GM23338 (cell line): ENCODE measurements at regions not wholly inside any gene's neighbourhood (a gene's known extent, or its start where the extent isn't known, plus 50 kb on each side); places are given as distances from the start of the nearest gene placed in this dataset.

Experiments used
- ATAC-seq: fragments of 200-7000 bp; cut with Tn5 transposase; 3 replicates; pipeline ENCODE4 v1.9.1; 2020
- DNase-seq: peaks from one replicate; pipeline ENCODE4 v3.0.0-alpha.2; 2015; ENCODE audit warnings: low spot score
- H2AFZ ChIP-seq: fragments of 200-600 bp; sonication (generic); 2 replicates; pipeline ENCODE4 v1.8.0; 2016; ENCODE audit warnings: antibody characterized with exemption, mild to moderate bottlenecking, moderate library complexity
- H3F3A ChIP-seq: fragments of 200-600 bp; sonication (generic); replicated peaks from 2 replicates; pipeline ENCODE4 v1.8.0; 2017; ENCODE audit warnings: antibody characterized with exemption, mixed run types, low read depth
- H3K27ac ChIP-seq: fragments of 200-600 bp; sonication (generic); 2 replicates; pipeline ENCODE4 v1.6.1; 2016; ENCODE audit warnings: low read depth
- H3K27me3 ChIP-seq: fragments of 200-600 bp; sonication (generic); 2 replicates; pipeline ENCODE4 v1.8.0; 2016; ENCODE audit warnings: mild to moderate bottlenecking, mixed run types, moderate library complexity; ENCODE audit not compliant: insufficient read depth
- H3K36me3 ChIP-seq: fragments of 200-600 bp; sonication (generic); 2 replicates; pipeline ENCODE4 v1.8.0; 2016; ENCODE audit warnings: mild to moderate bottlenecking; ENCODE audit not compliant: insufficient read depth
- H3K4me1 ChIP-seq: fragments of 200-600 bp; sonication (generic); 2 replicates; pipeline ENCODE4 v1.8.0; 2016; ENCODE audit warnings: mild to moderate bottlenecking, moderate library complexity; ENCODE audit not compliant: insufficient read depth
- H3K4me2 ChIP-seq: fragments of 200-600 bp; sonication (generic); 2 replicates; pipeline ENCODE4 v1.7.1; 2017; ENCODE audit warnings: mixed run types
- H3K4me3 ChIP-seq: fragments of 200-600 bp; sonication (generic); 2 replicates; pipeline ENCODE4 v1.6.1; 2016; ENCODE audit warnings: mixed run types
- H3K79me2 ChIP-seq: fragments of 200-600 bp; sonication (generic); replicated peaks from 2 replicates; pipeline ENCODE4 v1.8.0; 2017; ENCODE audit warnings: mild to moderate bottlenecking; ENCODE audit not compliant: insufficient read depth
- H3K9me2 ChIP-seq: fragments of 200-600 bp; sonication (generic); 2 replicates; pipeline ENCODE4 v1.8.0; 2017; ENCODE audit not compliant: insufficient read depth
- H4K20me1 ChIP-seq: fragments of 200-600 bp; sonication (generic); replicated peaks from 2 replicates; pipeline ENCODE4 v1.8.0; 2017; ENCODE audit warnings: mild to moderate bottlenecking; ENCODE audit not compliant: insufficient read depth
- H3K27ac Mint-ChIP-seq: 2 replicates; pipeline ENCODE4 v1.8.0; 2020; ENCODE audit warnings: inconsistent platforms, mild to moderate bottlenecking, moderate library complexity, mixed read lengths
- H3K27me3 Mint-ChIP-seq: 3 replicates; pipeline ENCODE4 v1.8.0; 2022; ENCODE audit warnings: low read depth, mild to moderate bottlenecking, moderate library complexity, mixed read lengths, inconsistent platforms; ENCODE audit not compliant: insufficient read depth, poor library complexity
- H3K36me3 Mint-ChIP-seq: 3 replicates; pipeline ENCODE4 v1.8.0; 2021; ENCODE audit warnings: low read depth, mild to moderate bottlenecking, inconsistent platforms, moderate library complexity, mixed read lengths
- H3K4me1 Mint-ChIP-seq: 3 replicates; pipeline ENCODE4 v1.8.0; 2020; ENCODE audit warnings: mild to moderate bottlenecking, inconsistent platforms, mixed read lengths
- H3K4me3 Mint-ChIP-seq: 3 replicates; pipeline ENCODE4 v1.8.0; 2021; ENCODE audit warnings: moderate library complexity, mild to moderate bottlenecking, inconsistent platforms, mixed read lengths
- H3K9me3 Mint-ChIP-seq: 3 replicates; pipeline ENCODE4 v1.8.0; 2020; ENCODE audit warnings: moderate library complexity, mild to moderate bottlenecking, inconsistent platforms, mixed read lengths
- CREB1 ChIP-seq: fragments of 250-450 bp; sonication (Bioruptor Pico); IDR thresholded peaks from 2 replicates; pipeline ENCODE4 v1.5.0; 2020; ENCODE audit warnings: low read depth, mild to moderate bottlenecking, moderate library complexity
- EZH2phosphoT487 ChIP-seq: fragments of 200-600 bp; sonication (generic); IDR thresholded peaks from one replicate; pipeline ENCODE4 v1.8.1; 2018; ENCODE audit warnings: antibody characterized with exemption; ENCODE audit not compliant: unreplicated experiment
- NANOG ChIP-seq: IDR thresholded peaks from 2 replicates; pipeline ENCODE4 v1.6.1; 2016; ENCODE audit warnings: antibody characterized with exemption, borderline replicate concordance
- POLR2AphosphoS5 ChIP-seq: IDR thresholded peaks from 2 replicates; pipeline ENCODE4 v1.6.1; 2016; ENCODE audit warnings: antibody characterized with exemption, low read depth
- STAT1 ChIP-seq: IDR thresholded peaks from one replicate; pipeline ENCODE4 v1.6.1; 2016; ENCODE audit warnings: antibody characterized with exemption; ENCODE audit not compliant: unreplicated experiment
- ZNF114 ChIP-seq: fragments of 250-450 bp; sonication (Bioruptor Pico); IDR thresholded peaks from 2 replicates; pipeline ENCODE4 v1.5.0; 2020; ENCODE audit warnings: mild to moderate bottlenecking, moderate library complexity
- TF ChIP-seq, protein P1 (sequence below), 2 experiments: fragments of 200-600 bp in 1 of 2; sonication (generic) in 1 of 2; conservative IDR thresholded peaks; 2 replicates each; pipeline versions ENCODE4 v1.5.1 to v1.6.1; 2016 to 2017; ENCODE audit warnings: antibody characterized with exemption in 2 of 2, low read depth in 2 of 2, mild to moderate bottlenecking in 2 of 2, moderate library complexity in 1 of 2
- TF ChIP-seq, protein P2 (sequence below): IDR thresholded peaks from 2 replicates; pipeline ENCODE4 v1.6.1; 2016; ENCODE audit warnings: antibody characterized with exemption
- TF ChIP-seq, protein P3 (sequence below): IDR thresholded peaks from one replicate; pipeline ENCODE4 v1.6.1; 2018; ENCODE audit warnings: antibody characterized with exemption; ENCODE audit not compliant: unreplicated experiment

DNA sequence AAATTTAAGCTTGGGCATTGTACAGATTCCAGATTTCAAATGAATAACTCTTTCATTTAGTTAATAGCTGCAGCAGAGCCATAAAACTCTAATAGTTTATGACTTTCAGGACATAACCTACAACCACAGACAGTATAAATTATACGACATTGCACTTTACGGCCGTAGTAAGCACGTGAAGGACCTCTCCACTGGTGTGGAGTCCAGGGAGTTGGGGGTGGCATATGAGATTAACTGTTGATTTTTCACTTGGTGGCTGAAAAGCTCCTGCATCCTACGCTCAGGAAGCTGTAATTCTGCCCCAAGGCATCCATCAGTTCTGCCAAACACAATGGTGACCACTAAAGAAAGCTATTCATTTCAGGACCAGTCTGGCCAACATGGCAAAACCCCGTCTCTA, 376.2 kb downstream of the SOX11 start (continued):
- TF ChIP-seq STAT1 = no peak
- TF ChIP-seq, protein P1, sequence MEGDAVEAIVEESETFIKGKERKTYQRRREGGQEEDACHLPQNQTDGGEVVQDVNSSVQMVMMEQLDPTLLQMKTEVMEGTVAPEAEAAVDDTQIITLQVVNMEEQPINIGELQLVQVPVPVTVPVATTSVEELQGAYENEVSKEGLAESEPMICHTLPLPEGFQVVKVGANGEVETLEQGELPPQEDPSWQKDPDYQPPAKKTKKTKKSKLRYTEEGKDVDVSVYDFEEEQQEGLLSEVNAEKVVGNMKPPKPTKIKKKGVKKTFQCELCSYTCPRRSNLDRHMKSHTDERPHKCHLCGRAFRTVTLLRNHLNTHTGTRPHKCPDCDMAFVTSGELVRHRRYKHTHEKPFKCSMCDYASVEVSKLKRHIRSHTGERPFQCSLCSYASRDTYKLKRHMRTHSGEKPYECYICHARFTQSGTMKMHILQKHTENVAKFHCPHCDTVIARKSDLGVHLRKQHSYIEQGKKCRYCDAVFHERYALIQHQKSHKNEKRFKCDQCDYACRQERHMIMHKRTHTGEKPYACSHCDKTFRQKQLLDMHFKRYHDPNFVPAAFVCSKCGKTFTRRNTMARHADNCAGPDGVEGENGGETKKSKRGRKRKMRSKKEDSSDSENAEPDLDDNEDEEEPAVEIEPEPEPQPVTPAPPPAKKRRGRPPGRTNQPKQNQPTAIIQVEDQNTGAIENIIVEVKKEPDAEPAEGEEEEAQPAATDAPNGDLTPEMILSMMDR (conservative IDR thresholded peaks at IDR 0.05; ENCODE audit: low read depth in 2 of 2) = no peak
- TF ChIP-seq, protein P2, sequence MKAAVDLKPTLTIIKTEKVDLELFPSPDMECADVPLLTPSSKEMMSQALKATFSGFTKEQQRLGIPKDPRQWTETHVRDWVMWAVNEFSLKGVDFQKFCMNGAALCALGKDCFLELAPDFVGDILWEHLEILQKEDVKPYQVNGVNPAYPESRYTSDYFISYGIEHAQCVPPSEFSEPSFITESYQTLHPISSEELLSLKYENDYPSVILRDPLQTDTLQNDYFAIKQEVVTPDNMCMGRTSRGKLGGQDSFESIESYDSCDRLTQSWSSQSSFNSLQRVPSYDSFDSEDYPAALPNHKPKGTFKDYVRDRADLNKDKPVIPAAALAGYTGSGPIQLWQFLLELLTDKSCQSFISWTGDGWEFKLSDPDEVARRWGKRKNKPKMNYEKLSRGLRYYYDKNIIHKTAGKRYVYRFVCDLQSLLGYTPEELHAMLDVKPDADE = no peak
- no peak for TF ChIP-seq NANOG
- no peak for TF ChIP-seq EZH2phosphoT487
- TF ChIP-seq, protein P3, sequence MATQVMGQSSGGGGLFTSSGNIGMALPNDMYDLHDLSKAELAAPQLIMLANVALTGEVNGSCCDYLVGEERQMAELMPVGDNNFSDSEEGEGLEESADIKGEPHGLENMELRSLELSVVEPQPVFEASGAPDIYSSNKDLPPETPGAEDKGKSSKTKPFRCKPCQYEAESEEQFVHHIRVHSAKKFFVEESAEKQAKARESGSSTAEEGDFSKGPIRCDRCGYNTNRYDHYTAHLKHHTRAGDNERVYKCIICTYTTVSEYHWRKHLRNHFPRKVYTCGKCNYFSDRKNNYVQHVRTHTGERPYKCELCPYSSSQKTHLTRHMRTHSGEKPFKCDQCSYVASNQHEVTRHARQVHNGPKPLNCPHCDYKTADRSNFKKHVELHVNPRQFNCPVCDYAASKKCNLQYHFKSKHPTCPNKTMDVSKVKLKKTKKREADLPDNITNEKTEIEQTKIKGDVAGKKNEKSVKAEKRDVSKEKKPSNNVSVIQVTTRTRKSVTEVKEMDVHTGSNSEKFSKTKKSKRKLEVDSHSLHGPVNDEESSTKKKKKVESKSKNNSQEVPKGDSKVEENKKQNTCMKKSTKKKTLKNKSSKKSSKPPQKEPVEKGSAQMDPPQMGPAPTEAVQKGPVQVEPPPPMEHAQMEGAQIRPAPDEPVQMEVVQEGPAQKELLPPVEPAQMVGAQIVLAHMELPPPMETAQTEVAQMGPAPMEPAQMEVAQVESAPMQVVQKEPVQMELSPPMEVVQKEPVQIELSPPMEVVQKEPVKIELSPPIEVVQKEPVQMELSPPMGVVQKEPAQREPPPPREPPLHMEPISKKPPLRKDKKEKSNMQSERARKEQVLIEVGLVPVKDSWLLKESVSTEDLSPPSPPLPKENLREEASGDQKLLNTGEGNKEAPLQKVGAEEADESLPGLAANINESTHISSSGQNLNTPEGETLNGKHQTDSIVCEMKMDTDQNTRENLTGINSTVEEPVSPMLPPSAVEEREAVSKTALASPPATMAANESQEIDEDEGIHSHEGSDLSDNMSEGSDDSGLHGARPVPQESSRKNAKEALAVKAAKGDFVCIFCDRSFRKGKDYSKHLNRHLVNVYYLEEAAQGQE = no peak

DNA sequence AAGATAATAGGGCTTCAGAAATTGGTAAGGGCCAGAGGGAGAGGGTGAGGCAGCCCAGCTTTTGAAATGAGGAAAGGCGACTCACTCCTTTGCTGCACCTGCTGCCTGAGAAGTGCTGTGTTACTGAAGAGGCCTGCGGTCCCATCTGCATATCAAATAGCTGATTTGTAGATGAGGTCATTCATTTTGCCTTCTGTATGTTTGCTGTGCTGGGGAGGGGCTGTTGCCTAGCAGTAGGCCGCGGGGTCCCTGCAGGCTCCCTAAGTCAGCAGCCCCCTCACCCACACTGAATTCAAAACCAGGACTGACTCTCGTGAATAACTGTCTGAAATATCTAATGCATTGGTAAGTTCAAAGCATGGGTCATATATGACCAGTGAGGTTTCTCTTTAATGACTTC, 377.2 kb downstream of the SOX11 start:
- Histone ChIP-seq H3K36me3 (no peaks in the 10 kb centered on the region), H2AFZ (no peak overlapping the region), H3K27ac (no peak overlapping the region), H3K4me2 (peak overlapping the region; percentile 38; the same call in 1 of the 2 replicates), H3K4me1 (peaks cover 5% of the 10 kb centered on the region), H3K4me3 (no peak overlapping the region; the same call in 1 of the 2 replicates), H3K79me2 (no peaks in the 10 kb centered on the region), H3K27me3 (no peaks in the 10 kb centered on the region), H3F3A (no peaks in the 10 kb centered on the region), H3K9me2 (no peaks in the 10 kb centered on the region), H4K20me1 (no peaks in the 10 kb centered on the region)
- peaks cover 65% of the 10 kb centered on the region for H3K9me3 Mint-ChIP-seq
- ATAC-seq (peak; percentile 87), DNase-seq (peak; percentile 60)
- H3K27me3 Mint-ChIP-seq = peaks cover 7% of the 10 kb centered on the region
- H3K36me3 Mint-ChIP-seq = no peaks in the 10 kb centered on the region
- H3K4me3 Mint-ChIP-seq = no peak overlapping the region
- H3K4me1 Mint-ChIP-seq = peaks cover 35% of the 10 kb centered on the region
- TF ChIP-seq NANOG = no peak
- no peak for TF ChIP-seq CREB1
- TF ChIP-seq, protein P1 (conservative IDR thresholded peaks at IDR 0.05; ENCODE audit: low read depth in 2 of 2) = no peak
- no peak for TF ChIP-seq EZH2phosphoT487
- TF ChIP-seq ZNF114 (CRISPR knock-in tag) = no peak
- TF ChIP-seq POLR2AphosphoS5 = no peak
- no peak overlapping the region for H3K27ac Mint-ChIP-seq
